RWPE1 (cell line): ENCODE measurements at regions not wholly inside any gene's neighbourhood (a gene's known extent, or its start where the extent isn't known, plus 50 kb on each side); places are given as distances from the start of the nearest gene placed in this dataset.

Source experiments
- CTCF ChIA-PET: fragments of 350-600 bp; sonication (Branson Sonifier 250); formaldehyde crosslinking; extraction: SDS; loops from one replicate; lab custom pipeline; 2021; lab: Yijun Ruan, JAX
- POLR2A ChIA-PET: fragments of 400-600 bp; formaldehyde crosslinking; extraction: SDS; loops from one replicate; lab custom pipeline; 2020; ENCODE audit warnings: antibody characterized with exemption; ENCODE audit not compliant: low non-redundant PET; lab: Yijun Ruan, JAX
- DNase-seq: peaks from one replicate; pipeline ENCODE4 v3.0.0; 2012; ENCODE audit warnings: low spot score
- H3K27ac ChIP-seq: fragments of 450-650 bp; 2 replicates; pipeline ENCODE4 v1.5.1; 2017
- CTCF ChIP-seq: fragments of 450-650 bp; conservative IDR thresholded peaks from 2 replicates; pipeline ENCODE4 v1.5.1; 2017; ENCODE audit warnings: low read depth, mild to moderate bottlenecking

DNA sequence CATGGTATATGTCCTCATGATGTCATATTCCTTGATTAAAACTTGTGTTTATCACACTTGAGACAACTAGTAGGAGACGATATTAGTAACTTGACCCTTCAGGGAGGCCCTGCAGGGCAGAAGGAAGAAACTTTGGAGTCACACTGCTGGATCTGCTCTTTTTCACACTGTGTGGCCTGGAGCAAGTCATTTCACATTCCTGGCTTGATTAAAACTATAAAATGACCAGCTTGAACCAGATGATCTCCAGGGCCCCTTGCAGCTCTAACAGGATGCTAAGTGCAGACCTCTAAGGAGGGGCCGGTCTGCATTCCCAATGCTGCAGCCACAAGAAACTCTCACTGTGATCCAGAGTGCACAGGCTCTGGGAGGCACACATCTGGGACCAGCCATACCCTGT is 146.4 kb upstream of the ZNF366 start:
- no peak overlapping the region for H3K27ac ChIP-seq
- DNase-seq: no peak
- POLR2A ChIA-PET: no interaction called here
- CTCF ChIA-PET: interaction anchor here (0.6 to 0.9 kb wide), 2 partner anchors 32 to 42 kb away, joined by 3 read pairs; no protein-coding TSS in a partner anchor
- no peak for TF ChIP-seq CTCF

DNA sequence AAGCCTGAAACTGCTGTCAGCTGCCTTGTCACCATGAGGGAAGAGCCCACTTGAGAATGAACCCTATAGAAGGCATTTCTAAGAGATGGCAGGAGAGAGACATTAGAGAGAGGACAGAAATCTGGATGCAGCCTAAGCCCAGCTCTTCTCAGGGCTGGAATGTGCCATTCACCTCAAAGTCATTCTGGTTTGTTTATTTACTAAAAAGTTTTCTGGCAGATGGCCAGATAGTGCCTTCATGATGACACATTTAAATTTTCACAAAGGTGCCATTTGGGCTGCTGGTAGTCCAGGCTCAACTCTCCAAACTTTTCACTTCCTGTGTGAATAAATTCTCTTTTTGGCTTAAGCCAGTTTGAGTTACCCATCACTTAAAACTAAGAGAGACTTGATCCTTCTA is 144.6 kb upstream of the ZNF366 start:
- no peak for TF ChIP-seq CTCF
- ChIA-PET CTCF (no interaction called here), POLR2A (no interaction called here)
- no peak for DNase-seq
- H3K27ac ChIP-seq: no peak overlapping the region

- no peak overlapping the region for H3K27ac ChIP-seq
- CTCF ChIA-PET: no interaction called here
- no peak for TF ChIP-seq CTCF
- POLR2A ChIA-PET: no interaction called here
- DNase-seq: no peak
Measured at GRCh38 chr5:72651109-72651508, 143.9 kb upstream of the ZNF366 start.

- ChIA-PET POLR2A (no interaction called here), CTCF (no interaction called here)
- DNase-seq: peak; percentile 30
- H3K27ac ChIP-seq: no peak overlapping the region
- no peak for TF ChIP-seq CTCF
Measured at GRCh38 chr5:72649449-72649848, 142.2 kb upstream of the ZNF366 start.

DNA sequence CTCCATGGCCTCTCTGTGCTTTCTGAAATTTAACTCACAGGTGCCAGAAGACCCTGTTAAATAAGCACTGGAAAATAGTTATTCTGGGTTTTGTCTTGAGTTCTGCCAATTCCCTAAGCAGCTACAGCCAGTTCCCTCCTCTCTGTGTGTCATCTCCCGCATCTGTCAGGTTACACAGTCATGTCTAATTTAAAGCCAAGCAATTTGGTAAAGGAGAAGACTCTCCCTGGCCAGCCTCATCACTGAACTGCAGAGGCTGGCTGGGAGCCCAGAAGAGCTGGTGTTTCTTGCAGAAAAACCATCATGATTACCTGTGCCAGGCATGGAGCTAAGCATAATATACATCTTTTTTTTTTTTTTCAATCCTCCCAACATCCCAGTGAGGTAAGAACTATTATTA is 141.3 kb upstream of the ZNF366 start:
- no peak for DNase-seq
- TF ChIP-seq CTCF: no peak
- ChIA-PET CTCF (interaction anchor here (0.6 to 1.1 kb wide), 2 partner anchors 13 to 1061 kb away, joined by 4 to 5 read pairs; no protein-coding TSS in a partner anchor), POLR2A (no interaction called here)
- no peak overlapping the region for H3K27ac ChIP-seq

- DNase-seq: no peak
- ChIA-PET POLR2A (no interaction called here), CTCF (interaction anchor here (1.1 kb wide), 1 partner anchor 14 kb away, joined by 5 read pairs; no protein-coding TSS in a partner anchor)
- no peak overlapping the region for H3K27ac ChIP-seq
- no peak for TF ChIP-seq CTCF
Measured at GRCh38 chr5:72647806-72648205, 140.6 kb upstream of the ZNF366 start.
